Cardiac muscle cell (in vitro differentiated cells and primary cell): ENCODE measurements at regions not wholly inside any gene's neighbourhood (a gene's known extent, or its start where the extent isn't known, plus 50 kb on each side); places are given as distances from the start of the nearest gene placed in this dataset.

ENCODE experiments used
- DNase-seq, 2 donors: peaks; one replicate each; pipeline versions ENCODE4 v3.0.0 to v3.0.0-alpha.2; 2010 to 2017; ENCODE audit warnings: low read depth in 1 of 2, low spot score in 1 of 2
- H3K27ac ChIP-seq: fragments of 200-600 bp; sonication (generic); 2 replicates; pipeline ENCODE4 v1.5.1; 2016
- H3K27me3 ChIP-seq: fragments of 200-600 bp; sonication (generic); 2 replicates; pipeline ENCODE4 v1.6.0; 2016; ENCODE audit warnings: control low read depth
- H3K36me3 ChIP-seq: fragments of 200-600 bp; sonication (generic); 2 replicates; pipeline ENCODE4 v1.5.1; 2016; ENCODE audit warnings: control low read depth
- H3K4me1 ChIP-seq: fragments of 200-600 bp; sonication (generic); 2 replicates; pipeline ENCODE4 v1.8.1; 2017; ENCODE audit warnings: low read depth, mild to moderate bottlenecking, mixed run types
- H3K4me3 ChIP-seq: fragments of 200-600 bp; sonication (generic); 2 replicates; pipeline ENCODE4 v1.5.1; 2016; ENCODE audit warnings: mild to moderate bottlenecking
- H3K9me3 ChIP-seq: fragments of 200-600 bp; sonication (generic); 2 replicates; pipeline ENCODE4 v1.5.1; 2017; ENCODE audit warnings: low read depth, mild to moderate bottlenecking, control low read depth
- TF ChIP-seq, protein P1 (sequence below): IDR thresholded peaks from 2 replicates; pipeline ENCODE4 v1.5.1; 2012; ENCODE audit warnings: low read depth, mild to moderate bottlenecking, low read length

DNA sequence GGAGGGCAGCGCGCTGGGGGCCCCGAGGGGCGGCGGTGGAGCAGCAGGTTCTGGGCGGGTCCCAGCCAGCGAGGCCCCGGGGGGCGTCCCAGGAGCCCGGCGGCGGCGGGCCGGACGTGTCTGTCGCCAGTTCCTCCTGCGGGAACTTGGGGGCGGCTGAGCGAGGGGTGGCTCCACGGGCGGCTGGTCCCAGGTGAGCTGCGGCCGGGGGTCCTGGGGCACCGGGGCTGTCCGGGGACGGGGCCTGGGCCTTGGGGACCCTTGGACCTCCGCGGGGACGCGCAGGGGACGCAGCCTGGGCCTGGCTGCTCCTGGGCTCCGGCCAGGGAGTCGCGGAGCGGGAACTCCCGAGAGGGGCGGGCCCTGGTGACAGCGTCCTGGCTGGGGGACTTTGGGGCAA lies 54.2 kb upstream of the ZNF267 start:
- Histone ChIP-seq H3K4me3 (no peak overlapping the region), H3K9me3 (no peaks in the 10 kb centered on the region), H3K36me3 (no peaks in the 10 kb centered on the region), H3K27ac (no peak overlapping the region), H3K27me3 (no peaks in the 10 kb centered on the region), H3K4me1 (no peaks in the 10 kb centered on the region)
- TF ChIP-seq, protein P1, sequence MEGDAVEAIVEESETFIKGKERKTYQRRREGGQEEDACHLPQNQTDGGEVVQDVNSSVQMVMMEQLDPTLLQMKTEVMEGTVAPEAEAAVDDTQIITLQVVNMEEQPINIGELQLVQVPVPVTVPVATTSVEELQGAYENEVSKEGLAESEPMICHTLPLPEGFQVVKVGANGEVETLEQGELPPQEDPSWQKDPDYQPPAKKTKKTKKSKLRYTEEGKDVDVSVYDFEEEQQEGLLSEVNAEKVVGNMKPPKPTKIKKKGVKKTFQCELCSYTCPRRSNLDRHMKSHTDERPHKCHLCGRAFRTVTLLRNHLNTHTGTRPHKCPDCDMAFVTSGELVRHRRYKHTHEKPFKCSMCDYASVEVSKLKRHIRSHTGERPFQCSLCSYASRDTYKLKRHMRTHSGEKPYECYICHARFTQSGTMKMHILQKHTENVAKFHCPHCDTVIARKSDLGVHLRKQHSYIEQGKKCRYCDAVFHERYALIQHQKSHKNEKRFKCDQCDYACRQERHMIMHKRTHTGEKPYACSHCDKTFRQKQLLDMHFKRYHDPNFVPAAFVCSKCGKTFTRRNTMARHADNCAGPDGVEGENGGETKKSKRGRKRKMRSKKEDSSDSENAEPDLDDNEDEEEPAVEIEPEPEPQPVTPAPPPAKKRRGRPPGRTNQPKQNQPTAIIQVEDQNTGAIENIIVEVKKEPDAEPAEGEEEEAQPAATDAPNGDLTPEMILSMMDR: no peak
- no peak for DNase-seq

DNA sequence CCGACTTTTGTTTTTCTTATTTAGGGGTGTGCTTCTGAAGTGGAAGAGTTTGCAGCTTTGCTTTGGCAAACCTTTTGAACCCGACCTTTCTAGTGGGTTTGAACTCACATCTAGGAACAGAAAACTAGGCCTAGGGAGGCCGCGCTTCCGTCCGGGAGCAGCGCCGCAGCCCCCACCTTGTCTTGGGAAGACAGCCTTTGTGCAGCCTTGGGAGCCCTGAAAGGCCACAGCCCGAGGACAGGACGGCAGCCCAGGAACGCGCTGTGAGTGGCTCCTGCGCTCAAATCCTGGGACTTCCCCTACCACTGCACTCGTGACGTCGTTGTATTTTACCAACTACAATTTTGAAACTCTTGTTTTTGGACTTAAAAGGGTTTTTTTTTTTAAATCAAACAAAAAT lies 53.7 kb upstream of the ZNF267 start:
- H3K27ac ChIP-seq: no peak overlapping the region
- H3K4me1 ChIP-seq: no peaks in the 10 kb centered on the region
- no peaks in the 10 kb centered on the region for H3K36me3 ChIP-seq
- TF ChIP-seq, protein P1: no peak
- H3K27me3 ChIP-seq: no peaks in the 10 kb centered on the region
- DNase-seq: no peak
- no peak overlapping the region for H3K4me3 ChIP-seq
- no peaks in the 10 kb centered on the region for H3K9me3 ChIP-seq
